ENCODE measurements at regions not wholly inside any gene's neighbourhood (a gene's known extent, or its start where the extent isn't known, plus 50 kb on each side); places are given as distances from the start of the nearest gene placed in this dataset.

GRCh38 chr6:71033171-71033570, 76.3 kb upstream of the B3GAT2 start:
- Histone ChIP-seq H2BK120ac (ENCODE audit: insufficient read depth, low read length, poor library complexity) (no peak overlapping the region), H3K36me3 (ENCODE audit: control insufficient read depth in 1 of 2, insufficient read depth in 2 of 2, low read length in 2 of 2) (no peaks in the 10 kb centered on the region), H3K18ac (ENCODE audit: low read length) (no peak overlapping the region), H2AFZ (ENCODE audit: insufficient read depth, low read length, poor library complexity) (no peak overlapping the region), H3K23ac (ENCODE audit: low read length) (no peak overlapping the region), H3K79me1 (ENCODE audit: low read length) (no peaks in the 10 kb centered on the region), H3K79me2 (ENCODE audit: control insufficient read depth, insufficient read depth, low read length, poor library complexity) (no peaks in the 10 kb centered on the region), H3K4me3 (ENCODE audit: low read depth, low read length) (no peak overlapping the region), H3K27me3 (ENCODE audit: insufficient read depth, low read length) (no peaks in the 10 kb centered on the region), H3K27ac (ENCODE audit: low read depth, low read length) (no peak overlapping the region), H3K9me3 (ENCODE audit: insufficient read depth, low read depth, low read length) (no peaks in the 10 kb centered on the region), H3K9ac (ENCODE audit: low read length) (no peak overlapping the region), H3K4me2 (ENCODE audit: low read length) (no peak overlapping the region), H4K8ac (ENCODE audit: low read depth, low read length) (no peak overlapping the region), H3K4ac (ENCODE audit: low read depth, low read length) (no peak overlapping the region), H3K14ac (ENCODE audit: low read length) (no peak overlapping the region), H2BK12ac (ENCODE audit: low read length) (no peak overlapping the region), H2BK5ac (ENCODE audit: low read depth, low read length, poor library complexity) (no peak overlapping the region), H4K91ac (ENCODE audit: low read depth, low read length) (no peak overlapping the region), H3K4me1 (ENCODE audit: control insufficient read depth in 1 of 2, insufficient read depth in 2 of 2, low read length in 2 of 2) (no peaks in the 10 kb centered on the region), H2AK5ac (ENCODE audit: low read length) (no peak overlapping the region), H4K12ac (ENCODE audit: low read depth, low read length) (no peak overlapping the region)
- DNase-seq, result no peak
- no CpG with 5 or more reads among the region's 1 CpG for WGBS (ENCODE audit: extremely low coverage, insufficient coverage, insufficient read length)

GRCh38 chr6:71033890-71034289, 77.0 kb upstream of the B3GAT2 start:
- no peaks in the 10 kb centered on the region for H3K27me3 ChIP-seq (ENCODE audit: insufficient read depth, low read length)
- no CpG with 5 or more reads among the region's 4 CpGs for WGBS (ENCODE audit: extremely low coverage, insufficient coverage, insufficient read length)

GRCh38 chr6:71034563-71035345, 77.9 kb upstream of the B3GAT2 start:
- no peak overlapping the region for H3K9ac ChIP-seq (ENCODE audit: low read length)
- DNase-seq, result no peak
- H3K27me3 ChIP-seq (ENCODE audit: insufficient read depth, low read length), result no peaks in the 10 kb centered on the region
- H2AFZ ChIP-seq (ENCODE audit: insufficient read depth, low read length, poor library complexity), result no peak overlapping the region
- H3K9me3 ChIP-seq (ENCODE audit: insufficient read depth, low read depth, low read length), result no peaks in the 10 kb centered on the region
- no peaks in the 10 kb centered on the region for H3K4me1 ChIP-seq (ENCODE audit: control insufficient read depth in 1 of 2, insufficient read depth in 2 of 2, low read length in 2 of 2)
- no peak overlapping the region for H3K4me2 ChIP-seq (ENCODE audit: low read length)
- no peak overlapping the region for H3K4ac ChIP-seq (ENCODE audit: low read depth, low read length)
- H2BK5ac ChIP-seq (ENCODE audit: low read depth, low read length, poor library complexity), result no peak overlapping the region
- no peak overlapping the region for H4K12ac ChIP-seq (ENCODE audit: low read depth, low read length)
- no peak overlapping the region for H3K4me3 ChIP-seq (ENCODE audit: low read depth, low read length)
- no peak overlapping the region for H3K14ac ChIP-seq (ENCODE audit: low read length)
- H2BK12ac ChIP-seq (ENCODE audit: low read length), result no peak overlapping the region
- no peaks in the 10 kb centered on the region for H3K79me2 ChIP-seq (ENCODE audit: control insufficient read depth, insufficient read depth, low read length, poor library complexity)
- H3K18ac ChIP-seq (ENCODE audit: low read length), result no peak overlapping the region
- H3K36me3 ChIP-seq (ENCODE audit: control insufficient read depth in 1 of 2, insufficient read depth in 2 of 2, low read length in 2 of 2), result no peaks in the 10 kb centered on the region
- H3K79me1 ChIP-seq (ENCODE audit: low read length), result no peaks in the 10 kb centered on the region
- no peak overlapping the region for H2AK5ac ChIP-seq (ENCODE audit: low read length)
- H3K27ac ChIP-seq (ENCODE audit: low read depth, low read length), result no peak overlapping the region
- H4K8ac ChIP-seq (ENCODE audit: low read depth, low read length), result no peak overlapping the region
- H3K23ac ChIP-seq (ENCODE audit: low read length), result no peak overlapping the region
- WGBS (ENCODE audit: extremely low coverage, insufficient coverage, insufficient read length), result no CpG with 5 or more reads among the region's 4 CpGs
- H4K91ac ChIP-seq (ENCODE audit: low read depth, low read length), result no peak overlapping the region
- no peak overlapping the region for H2BK120ac ChIP-seq (ENCODE audit: insufficient read depth, low read length, poor library complexity)

More at GRCh38 chr6:71033890-71034289, 77.0 kb upstream of the B3GAT2 start:
- H3K23ac ChIP-seq (ENCODE audit: low read length), result no peak overlapping the region
- DNase-seq, result no peak
- H3K9ac ChIP-seq (ENCODE audit: low read length), result no peak overlapping the region
- H3K9me3 ChIP-seq (ENCODE audit: insufficient read depth, low read depth, low read length), result no peaks in the 10 kb centered on the region
- H3K18ac ChIP-seq (ENCODE audit: low read length), result no peak overlapping the region
- no peak overlapping the region for H3K27ac ChIP-seq (ENCODE audit: low read depth, low read length)
- no peaks in the 10 kb centered on the region for H3K79me1 ChIP-seq (ENCODE audit: low read length)
- H3K4me2 ChIP-seq (ENCODE audit: low read length), result no peak overlapping the region
- H2AFZ ChIP-seq (ENCODE audit: insufficient read depth, low read length, poor library complexity), result no peak overlapping the region
- no peak overlapping the region for H3K4me3 ChIP-seq (ENCODE audit: low read depth, low read length)
- H4K91ac ChIP-seq (ENCODE audit: low read depth, low read length), result no peak overlapping the region
- no peaks in the 10 kb centered on the region for H3K79me2 ChIP-seq (ENCODE audit: control insufficient read depth, insufficient read depth, low read length, poor library complexity)
- H4K8ac ChIP-seq (ENCODE audit: low read depth, low read length), result no peak overlapping the region
- H3K36me3 ChIP-seq (ENCODE audit: control insufficient read depth in 1 of 2, insufficient read depth in 2 of 2, low read length in 2 of 2), result no peaks in the 10 kb centered on the region
- no peak overlapping the region for H4K12ac ChIP-seq (ENCODE audit: low read depth, low read length)
- no peak overlapping the region for H2BK12ac ChIP-seq (ENCODE audit: low read length)
- no peak overlapping the region for H2BK5ac ChIP-seq (ENCODE audit: low read depth, low read length, poor library complexity)
- H3K4ac ChIP-seq (ENCODE audit: low read depth, low read length), result no peak overlapping the region
- H3K4me1 ChIP-seq (ENCODE audit: control insufficient read depth in 1 of 2, insufficient read depth in 2 of 2, low read length in 2 of 2), result no peaks in the 10 kb centered on the region
- H2AK5ac ChIP-seq (ENCODE audit: low read length), result no peak overlapping the region
- no peak overlapping the region for H3K14ac ChIP-seq (ENCODE audit: low read length)
- no peak overlapping the region for H2BK120ac ChIP-seq (ENCODE audit: insufficient read depth, low read length, poor library complexity)

GRCh38 chr6:71035871-71036270, 79.0 kb upstream of the B3GAT2 start:
- DNase-seq, result no peak
- Histone ChIP-seq H2BK12ac (ENCODE audit: low read length) (no peak overlapping the region), H3K18ac (ENCODE audit: low read length) (no peak overlapping the region), H3K79me1 (ENCODE audit: low read length) (no peaks in the 10 kb centered on the region), H3K4ac (ENCODE audit: low read depth, low read length) (no peak overlapping the region), H4K12ac (ENCODE audit: low read depth, low read length) (no peak overlapping the region), H4K91ac (ENCODE audit: low read depth, low read length) (no peak overlapping the region), H2AFZ (ENCODE audit: insufficient read depth, low read length, poor library complexity) (no peak overlapping the region), H3K79me2 (ENCODE audit: control insufficient read depth, insufficient read depth, low read length, poor library complexity) (no peaks in the 10 kb centered on the region), H3K36me3 (ENCODE audit: control insufficient read depth in 1 of 2, insufficient read depth in 2 of 2, low read length in 2 of 2) (no peaks in the 10 kb centered on the region), H4K8ac (ENCODE audit: low read depth, low read length) (no peak overlapping the region), H3K9ac (ENCODE audit: low read length) (no peak overlapping the region), H3K4me3 (ENCODE audit: low read depth, low read length) (no peak overlapping the region), H3K23ac (ENCODE audit: low read length) (no peak overlapping the region), H3K4me1 (ENCODE audit: control insufficient read depth in 1 of 2, insufficient read depth in 2 of 2, low read length in 2 of 2) (no peaks in the 10 kb centered on the region), H3K4me2 (ENCODE audit: low read length) (no peak overlapping the region), H3K27me3 (ENCODE audit: insufficient read depth, low read length) (no peaks in the 10 kb centered on the region), H2BK5ac (ENCODE audit: low read depth, low read length, poor library complexity) (no peak overlapping the region), H3K9me3 (ENCODE audit: insufficient read depth, low read depth, low read length) (no peaks in the 10 kb centered on the region), H3K27ac (ENCODE audit: low read depth, low read length) (no peak overlapping the region), H2AK5ac (ENCODE audit: low read length) (no peak overlapping the region), H3K14ac (ENCODE audit: low read length) (no peak overlapping the region), H2BK120ac (ENCODE audit: insufficient read depth, low read length, poor library complexity) (no peak overlapping the region)
